ENCODE measurements at regions not wholly inside any gene's neighbourhood (a gene's known extent, or its start where the extent isn't known, plus 50 kb on each side); places are given as distances from the start of the nearest gene placed in this dataset.

DNA sequence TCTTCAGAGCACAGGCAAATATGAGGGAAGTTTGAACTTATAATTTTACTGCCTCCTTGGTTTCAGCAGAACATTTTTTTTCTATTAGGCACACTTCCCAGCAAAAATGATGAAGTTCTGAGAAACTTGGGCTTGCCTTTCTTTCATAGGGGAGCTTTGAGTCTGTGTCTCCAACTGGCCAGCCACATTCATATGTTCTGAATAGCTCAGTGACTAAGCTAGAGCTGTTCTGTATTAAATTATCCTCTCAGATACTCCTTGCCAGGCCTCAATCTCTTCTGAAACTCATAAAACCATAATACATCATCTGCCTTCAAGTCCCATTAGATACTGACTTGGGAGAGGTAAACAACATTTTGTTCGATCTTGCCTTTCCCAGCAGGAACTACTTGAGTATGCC lies 476.5 kb downstream of the GPAM start:
- TF ChIP-seq EP300 (IDR thresholded peaks at IDR 0.05; ENCODE audit: borderline replicate concordance in 1 of 2, control insufficient read depth in 1 of 2, low read depth in 2 of 2, low read length in 2 of 2) (no peak), FOXK2 (IDR thresholded peaks at IDR 0.05) (no peak), EZH2 (IDR thresholded peaks at IDR 0.05; ENCODE audit: borderline replicate concordance, control insufficient read depth, low read depth, low read length) (no peak), TCF12 (IDR thresholded peaks at IDR 0.05; ENCODE audit: low read depth, low read length) (no peak), KAT2A (conservative IDR thresholded peaks at IDR 0.05; ENCODE audit: control insufficient read depth, low read depth, low read length) (no peak), GABPA (IDR thresholded peaks at IDR 0.05; ENCODE audit: low read depth) (no peak), NRF1 (conservative IDR thresholded peaks at IDR 0.05; ENCODE audit: low read depth, low read length) (no peak), ETV6 (conservative IDR thresholded peaks at IDR 0.05 in 1 of 2, IDR thresholded peaks at IDR 0.05 in 1 of 2; ENCODE audit: borderline replicate concordance in 1 of 2, low read depth in 1 of 2) (no peak), NR2C2 (IDR thresholded peaks at IDR 0.05; ENCODE audit: borderline replicate concordance, control insufficient read depth, insufficient read length, low read depth) (no peak)
- TF ChIP-seq, protein P1, sequence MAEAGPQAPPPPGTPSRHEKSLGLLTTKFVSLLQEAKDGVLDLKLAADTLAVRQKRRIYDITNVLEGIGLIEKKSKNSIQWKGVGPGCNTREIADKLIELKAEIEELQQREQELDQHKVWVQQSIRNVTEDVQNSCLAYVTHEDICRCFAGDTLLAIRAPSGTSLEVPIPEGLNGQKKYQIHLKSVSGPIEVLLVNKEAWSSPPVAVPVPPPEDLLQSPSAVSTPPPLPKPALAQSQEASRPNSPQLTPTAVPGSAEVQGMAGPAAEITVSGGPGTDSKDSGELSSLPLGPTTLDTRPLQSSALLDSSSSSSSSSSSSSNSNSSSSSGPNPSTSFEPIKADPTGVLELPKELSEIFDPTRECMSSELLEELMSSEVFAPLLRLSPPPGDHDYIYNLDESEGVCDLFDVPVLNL (IDR thresholded peaks at IDR 0.05; ENCODE audit: low read depth, low read length): no peak
- TF ChIP-seq, protein P2, sequence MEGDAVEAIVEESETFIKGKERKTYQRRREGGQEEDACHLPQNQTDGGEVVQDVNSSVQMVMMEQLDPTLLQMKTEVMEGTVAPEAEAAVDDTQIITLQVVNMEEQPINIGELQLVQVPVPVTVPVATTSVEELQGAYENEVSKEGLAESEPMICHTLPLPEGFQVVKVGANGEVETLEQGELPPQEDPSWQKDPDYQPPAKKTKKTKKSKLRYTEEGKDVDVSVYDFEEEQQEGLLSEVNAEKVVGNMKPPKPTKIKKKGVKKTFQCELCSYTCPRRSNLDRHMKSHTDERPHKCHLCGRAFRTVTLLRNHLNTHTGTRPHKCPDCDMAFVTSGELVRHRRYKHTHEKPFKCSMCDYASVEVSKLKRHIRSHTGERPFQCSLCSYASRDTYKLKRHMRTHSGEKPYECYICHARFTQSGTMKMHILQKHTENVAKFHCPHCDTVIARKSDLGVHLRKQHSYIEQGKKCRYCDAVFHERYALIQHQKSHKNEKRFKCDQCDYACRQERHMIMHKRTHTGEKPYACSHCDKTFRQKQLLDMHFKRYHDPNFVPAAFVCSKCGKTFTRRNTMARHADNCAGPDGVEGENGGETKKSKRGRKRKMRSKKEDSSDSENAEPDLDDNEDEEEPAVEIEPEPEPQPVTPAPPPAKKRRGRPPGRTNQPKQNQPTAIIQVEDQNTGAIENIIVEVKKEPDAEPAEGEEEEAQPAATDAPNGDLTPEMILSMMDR (IDR thresholded peaks at IDR 0.05 in 2 of 3, conservative IDR thresholded peaks at IDR 0.05 in 1 of 3; ENCODE audit: control insufficient read depth in 2 of 3, extremely low read depth in 1 of 3, insufficient read depth in 1 of 3, low read depth in 3 of 3, low read length in 3 of 3): no peak
